ENCODE measurements at regions not wholly inside any gene's neighbourhood (a gene's known extent, or its start where the extent isn't known, plus 50 kb on each side); places are given as distances from the start of the nearest gene placed in this dataset.

GRCh38 chr14:71711125-71711524 is 221.1 kb upstream of the RGS6 start:
- no peak overlapping the region for H3K27ac ChIP-seq
- no peak for TF ChIP-seq CTCF (conservative IDR thresholded peaks at IDR 0.05; ENCODE audit: low read depth)
- ChIA-PET CTCF (interaction anchor here (0.6 kb wide), 1 partner anchor 626 kb away, joined by 4 read pairs; no protein-coding TSS in a partner anchor), POLR2A (ENCODE audit: low non-redundant PET) (interaction anchor here (0.7 kb wide), 1 partner anchor 1044 kb away, joined by 3 read pairs; no protein-coding TSS in a partner anchor)
- no peak for DNase-seq (ENCODE audit: low spot score)

GRCh38 chr14:71711619-71712018 is 220.6 kb upstream of the RGS6 start:
- H3K27ac ChIP-seq: no peak overlapping the region
- ChIA-PET POLR2A (ENCODE audit: low non-redundant PET) (no interaction called here), CTCF (interaction anchor here (0.7 kb wide), 1 partner anchor 405 kb away, joined by 3 read pairs; no protein-coding TSS in a partner anchor)
- no peak for TF ChIP-seq CTCF (conservative IDR thresholded peaks at IDR 0.05; ENCODE audit: low read depth)
- DNase-seq (ENCODE audit: low spot score): peak; percentile 25

GRCh38 chr14:71712478-71712877 is 219.8 kb upstream of the RGS6 start:
- H3K27ac ChIP-seq: no peak overlapping the region
- ChIA-PET POLR2A (ENCODE audit: low non-redundant PET) (no interaction called here), CTCF (interaction anchor here (0.8 kb wide), 1 partner anchor 355 kb away, joined by 4 read pairs; no protein-coding TSS in a partner anchor)
- no peak for DNase-seq (ENCODE audit: low spot score)
- no peak for TF ChIP-seq CTCF (conservative IDR thresholded peaks at IDR 0.05; ENCODE audit: low read depth)

GRCh38 chr14:71713016-71713415 is 219.2 kb upstream of the RGS6 start:
- TF ChIP-seq CTCF (conservative IDR thresholded peaks at IDR 0.05; ENCODE audit: low read depth): no peak
- no peak overlapping the region for H3K27ac ChIP-seq
- CTCF ChIA-PET: interaction anchor here (0.8 kb wide), 1 partner anchor 356 kb away, joined by 4 read pairs; no protein-coding TSS in a partner anchor
- DNase-seq (ENCODE audit: low spot score): no peak
- POLR2A ChIA-PET (ENCODE audit: low non-redundant PET): no interaction called here

GRCh38 chr14:71713451-71713850 is 218.8 kb upstream of the RGS6 start:
- POLR2A ChIA-PET (ENCODE audit: low non-redundant PET): no interaction called here
- TF ChIP-seq CTCF (conservative IDR thresholded peaks at IDR 0.05; ENCODE audit: low read depth): no peak
- no peak overlapping the region for H3K27ac ChIP-seq
- CTCF ChIA-PET: interaction anchor here (0.8 kb wide), 1 partner anchor 356 kb away, joined by 4 read pairs; no protein-coding TSS in a partner anchor
- no peak for DNase-seq (ENCODE audit: low spot score)

- TF ChIP-seq CTCF (conservative IDR thresholded peaks at IDR 0.05; ENCODE audit: low read depth): no peak
- CTCF ChIA-PET: no interaction called here
- H3K27ac ChIP-seq: no peak overlapping the region
- POLR2A ChIA-PET (ENCODE audit: low non-redundant PET): no interaction called here
- no peak for DNase-seq (ENCODE audit: low spot score)
Measured at GRCh38 chr14:71714225-71714624, 218.0 kb upstream of the RGS6 start.
